Uterus (tissue), 2 donors: ENCODE measurements at regions not wholly inside any gene's neighbourhood (a gene's known extent, or its start where the extent isn't known, plus 50 kb on each side); places are given as distances from the start of the nearest gene placed in this dataset.

Experiments used
- CTCF ChIP-seq, 4 experiments: fragments of 200-600 bp in 2 of 4; fragments of 450-650 bp in 2 of 4; sonication (generic) in 2 of 4; IDR thresholded peaks; one replicate each; pipeline ENCODE4 v1.5.1; 2016 to 2019; ENCODE audit warnings: antibody characterized with exemption in 4 of 4, mild to moderate bottlenecking in 2 of 4, moderate library complexity in 1 of 4
- POLR2A ChIP-seq, 2 donors: fragments of 450-650 bp; IDR thresholded peaks; one replicate each; pipeline ENCODE4 v1.6.1; 2016; ENCODE audit warnings: antibody characterized with exemption in 2 of 2, mild to moderate bottlenecking in 1 of 2, moderate library complexity in 1 of 2

GRCh38 chr7:136399385-136399784 is 422.2 kb upstream of the MTPN start:
- no peak for TF ChIP-seq CTCF (IDR thresholded peaks at IDR 0.05)
- no peak for TF ChIP-seq POLR2A (IDR thresholded peaks at IDR 0.05)
